HG03575 (cell line): ENCODE measurements at regions not wholly inside any gene's neighbourhood (a gene's known extent, or its start where the extent isn't known, plus 50 kb on each side); places are given as distances from the start of the nearest gene placed in this dataset.
"Not testable (repeated sequence)": the region's sequence is repeated elsewhere in the genome, so short reads cannot be mapped to it uniquely, and the experiment has no call there.

Experiments
- ATAC-seq: cut with Tn5 transposase; IDR thresholded peaks from one replicate; pipeline ENCODE4 v1.9.1; 2021; ENCODE audit not compliant: unreplicated experiment, insufficient number of reproducible peaks, low FRiP score; ENCODE audit errors: extremely low read depth

DNA sequence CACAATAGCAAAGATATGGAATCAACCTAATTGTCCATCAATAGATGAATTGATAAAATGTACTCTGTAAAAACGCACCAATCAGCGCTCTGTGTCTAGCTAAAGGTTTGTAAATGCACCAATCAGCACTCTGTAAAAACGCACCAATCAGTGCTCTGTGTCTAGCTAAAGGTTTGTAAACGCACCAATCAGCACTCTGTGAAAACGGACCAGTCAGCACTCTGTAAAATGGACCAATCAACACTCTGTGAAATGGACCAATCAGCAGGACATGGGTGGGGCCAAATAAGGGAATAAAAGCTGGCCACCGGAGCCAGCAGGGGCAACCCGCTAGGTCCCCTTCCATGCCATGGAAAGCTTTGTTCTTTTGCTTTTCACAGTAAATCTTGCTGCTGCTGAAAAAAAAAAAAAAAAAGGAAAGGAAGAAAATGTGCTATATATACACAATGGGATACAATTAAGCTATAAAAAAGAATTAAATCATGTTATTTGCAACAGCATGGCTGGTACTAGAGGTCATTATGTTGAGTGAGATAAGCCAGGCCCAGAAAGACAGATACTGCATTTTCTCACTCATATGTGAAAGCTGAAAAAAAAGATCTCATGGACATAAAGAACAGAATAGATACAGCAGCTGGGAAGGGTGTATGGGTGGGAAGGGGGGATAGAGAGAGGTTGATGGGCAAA lies 189.1 kb upstream of the JADE1 start:
- not testable (repeated sequence) for ATAC-seq

DNA sequence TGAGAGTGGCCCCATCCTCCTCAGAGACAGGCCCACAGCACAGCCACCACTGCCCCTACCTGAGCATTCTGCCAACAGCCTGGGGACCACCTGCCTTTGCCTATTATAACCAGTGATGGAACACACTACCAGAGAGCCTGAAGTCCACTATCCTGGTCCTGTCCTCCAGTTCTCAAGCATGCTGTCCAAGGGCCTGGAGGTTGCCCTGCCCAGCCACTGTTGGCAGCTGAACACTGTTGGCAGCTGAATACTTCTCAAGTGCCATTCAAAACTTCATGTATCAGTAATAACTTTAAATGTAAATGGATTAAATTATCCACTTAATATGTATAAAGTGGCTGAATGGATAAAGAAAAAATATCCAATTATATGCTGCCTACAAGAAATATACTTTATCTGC lies 194.3 kb upstream of the JADE1 start:
- no peak for ATAC-seq

DNA sequence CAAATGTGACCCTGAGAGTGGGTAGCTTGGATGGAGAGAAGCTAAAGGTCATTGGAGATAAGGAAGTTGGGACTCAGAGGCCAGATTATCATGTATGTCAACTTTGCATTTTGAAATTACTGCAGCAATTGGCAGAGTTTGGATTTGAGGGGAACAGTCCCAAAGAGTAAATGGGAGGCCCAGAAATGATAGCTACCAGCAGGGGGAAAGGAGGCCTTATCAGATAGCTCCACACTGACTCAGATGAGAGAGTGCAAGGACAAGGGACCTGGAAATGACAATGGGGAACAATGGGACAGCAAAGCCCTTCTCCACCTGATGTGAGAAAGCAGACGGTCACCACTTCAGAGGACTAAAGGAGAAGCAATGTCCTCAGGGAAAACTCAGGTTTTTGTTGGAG lies 201.5 kb upstream of the JADE1 start:
- ATAC-seq = no peak

DNA sequence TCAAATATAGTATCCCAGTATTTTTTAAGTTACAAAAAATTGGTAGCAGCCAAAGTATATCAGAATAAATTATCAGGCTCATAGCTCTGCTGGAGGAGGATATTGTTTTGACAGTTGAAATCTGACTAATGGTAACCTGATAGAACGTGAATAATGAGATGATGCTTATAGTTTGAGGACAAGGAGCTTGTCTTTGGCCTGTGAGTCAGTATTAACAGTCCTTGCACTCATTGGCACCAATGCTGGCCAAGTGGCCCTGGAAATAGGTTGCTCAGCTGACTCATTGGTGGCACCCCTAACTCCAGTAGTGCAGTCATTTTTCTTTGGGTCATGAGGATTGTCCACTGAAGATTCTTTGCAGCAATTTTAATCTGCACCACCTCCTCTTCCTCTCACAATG lies 203.3 kb upstream of the JADE1 start:
- ATAC-seq = no peak

DNA sequence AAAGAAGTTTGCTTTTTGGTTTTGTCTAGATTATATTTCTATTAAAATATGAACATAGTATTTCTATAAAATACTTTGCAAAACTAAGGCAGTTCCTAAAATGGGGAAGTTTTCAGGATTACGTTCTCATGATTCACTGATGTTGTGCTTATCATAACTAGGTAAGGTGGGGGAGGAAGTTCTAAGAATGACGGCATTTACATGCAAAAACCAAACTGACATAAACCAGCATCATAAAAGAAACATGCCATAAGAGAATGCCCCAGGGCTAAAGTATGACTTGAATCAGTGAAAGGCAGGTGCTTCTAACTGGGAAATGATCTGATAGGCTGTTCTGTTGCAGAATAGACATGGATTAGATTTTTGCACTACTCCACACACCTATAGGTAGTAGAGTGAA lies 204.7 kb upstream of the JADE1 start:
- no peak for ATAC-seq

DNA sequence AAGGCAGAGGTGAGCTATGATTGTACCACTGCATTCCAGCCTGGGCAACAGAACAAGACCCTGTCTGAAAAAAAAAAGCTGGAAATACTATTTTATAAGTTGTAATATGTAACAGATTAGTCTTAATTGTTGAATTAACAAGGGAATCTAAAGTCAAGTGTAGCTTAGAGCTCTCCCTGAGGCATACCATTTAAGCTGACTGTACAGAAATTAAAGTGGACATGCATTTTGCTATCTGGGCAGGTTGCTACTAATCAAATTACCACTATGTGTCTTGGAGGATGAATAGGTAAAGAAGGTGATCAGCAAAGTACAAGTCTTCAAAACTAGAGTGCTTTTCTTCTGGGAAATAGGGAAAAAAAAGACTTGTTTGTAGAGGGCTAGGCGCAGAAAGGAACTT lies 205.3 kb upstream of the JADE1 start:
- no peak for ATAC-seq

DNA sequence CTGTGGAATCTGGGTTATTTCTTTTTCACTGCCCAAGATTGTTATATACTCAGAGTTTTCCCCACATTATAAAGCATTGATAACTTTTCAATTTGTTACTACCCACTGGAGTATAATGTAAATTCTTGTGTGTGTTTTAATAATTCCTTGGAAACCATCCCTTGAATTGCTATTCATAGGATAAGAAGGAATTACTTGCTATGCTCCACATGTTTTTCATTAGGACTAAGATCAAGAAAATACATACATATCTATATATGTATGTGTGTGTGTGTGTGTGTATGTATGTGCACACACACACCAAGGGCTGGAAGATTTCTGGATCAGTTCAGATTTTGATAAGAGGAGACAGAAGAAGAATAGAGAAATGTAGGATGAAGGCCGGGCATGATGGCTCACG lies 206.4 kb upstream of the JADE1 start:
- no peak for ATAC-seq

DNA sequence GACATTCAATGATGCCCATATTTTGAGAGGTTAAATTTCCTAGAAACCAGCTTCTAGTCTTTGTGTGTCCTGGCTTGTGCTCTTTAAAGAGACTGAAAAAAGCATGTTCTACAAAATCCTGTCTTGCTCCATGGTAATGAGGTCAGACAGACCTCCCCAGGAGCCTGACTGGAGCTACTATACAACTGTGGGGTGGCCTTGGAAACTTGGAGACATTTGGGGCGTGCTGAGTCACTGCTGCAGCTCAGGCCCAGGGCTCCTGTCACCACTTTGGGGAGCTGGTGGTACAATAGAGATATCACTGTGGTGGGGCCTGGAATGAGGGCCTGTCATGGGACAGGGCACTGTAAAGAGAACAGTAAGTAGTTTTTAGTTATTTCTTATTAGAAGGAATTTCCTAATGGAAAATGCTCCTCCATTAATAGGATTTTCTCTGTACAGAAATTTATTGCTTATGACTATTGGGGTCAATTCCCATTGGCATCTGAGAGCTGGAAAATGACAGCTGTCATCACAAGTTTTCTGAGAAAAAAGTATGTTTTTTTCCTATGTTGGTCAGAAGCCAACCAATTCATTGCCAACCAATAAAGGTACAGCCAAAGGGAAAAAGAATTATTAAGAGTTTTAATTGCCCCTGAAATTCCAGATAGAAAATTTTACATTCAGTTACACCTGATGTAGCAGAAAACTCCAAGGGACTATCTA lies 207.4 kb upstream of the JADE1 start:
- no peak for ATAC-seq

DNA sequence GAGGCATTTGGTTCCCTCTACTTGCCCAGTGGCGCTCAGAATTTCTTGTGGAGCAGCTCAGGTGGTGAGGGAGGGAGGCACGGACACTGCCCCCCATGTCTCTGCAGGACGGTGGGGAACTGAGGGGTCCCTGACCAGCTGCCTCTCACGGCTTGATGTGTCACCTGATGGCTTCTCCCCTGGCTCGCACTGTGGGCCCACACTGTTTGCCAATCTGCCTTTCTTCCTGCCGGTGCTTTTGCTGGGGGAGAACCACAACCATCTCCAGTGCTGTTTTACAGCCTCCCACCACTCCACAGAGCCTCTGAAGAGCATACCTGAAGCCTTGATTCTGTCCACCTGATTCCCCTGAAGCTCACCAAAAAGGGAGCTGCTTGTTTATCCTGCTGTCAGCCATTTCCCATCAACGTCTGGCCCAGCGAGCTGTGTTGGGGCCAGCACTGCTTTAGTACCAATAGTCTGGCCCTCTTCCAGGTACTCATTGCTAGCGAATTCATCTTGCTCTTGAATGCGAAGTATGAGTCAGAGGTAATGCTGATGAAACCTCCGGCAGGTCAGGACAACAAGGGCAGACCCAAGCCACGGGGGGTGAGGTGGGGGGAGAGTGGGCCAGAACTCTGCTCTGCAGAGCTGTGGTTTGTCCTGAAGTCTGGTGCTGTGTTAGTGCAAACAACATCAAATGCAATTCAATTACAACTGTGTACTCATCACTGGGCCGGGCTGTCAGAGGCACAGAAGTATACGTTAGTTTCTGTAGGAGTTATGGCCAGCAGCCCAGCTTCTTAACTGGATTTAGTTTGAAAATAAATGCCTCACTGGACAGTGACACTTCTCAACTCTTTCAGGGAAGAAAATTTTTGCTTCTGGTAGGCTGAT lies 208.3 kb upstream of the JADE1 start:
- no peak for ATAC-seq

DNA sequence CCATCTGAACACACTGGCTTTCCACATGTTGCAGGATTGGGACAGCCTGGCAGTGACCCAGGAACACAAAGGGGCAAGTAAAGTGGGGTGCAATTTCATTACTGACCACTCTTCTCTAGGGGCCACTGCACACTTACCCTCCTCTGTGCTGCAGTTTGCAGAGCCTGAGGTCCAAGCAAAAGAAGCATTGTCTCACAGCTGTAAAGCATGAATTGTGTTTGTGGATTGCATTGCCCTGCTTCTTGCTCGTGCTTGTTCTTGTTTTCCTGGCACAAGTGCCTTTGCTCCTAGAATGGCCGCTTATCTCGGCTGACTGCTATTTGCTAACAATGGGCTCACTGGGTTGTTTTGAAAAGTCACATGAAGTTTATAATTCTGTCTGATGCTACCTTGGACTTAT lies 209.1 kb upstream of the JADE1 start:
- no peak for ATAC-seq

DNA sequence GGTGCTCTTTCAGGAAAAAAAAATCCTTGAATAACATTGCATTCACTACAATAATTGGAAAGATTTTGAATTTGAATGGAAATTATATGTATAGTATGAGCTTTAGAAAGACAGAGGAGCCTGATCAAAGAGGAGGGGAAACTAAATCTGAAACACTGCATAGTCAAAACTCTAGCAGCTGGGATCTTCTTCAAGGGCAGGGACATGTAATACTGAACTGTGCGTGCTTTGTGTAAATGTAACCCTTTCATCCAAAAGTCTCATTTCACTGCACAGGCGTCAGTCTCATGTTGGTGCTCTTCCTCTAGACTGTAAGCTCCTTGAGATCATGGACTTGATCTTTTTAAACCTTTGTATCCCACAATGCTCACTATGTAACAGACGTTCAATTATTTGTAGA lies 212.0 kb upstream of the JADE1 start:
- no peak for ATAC-seq

DNA sequence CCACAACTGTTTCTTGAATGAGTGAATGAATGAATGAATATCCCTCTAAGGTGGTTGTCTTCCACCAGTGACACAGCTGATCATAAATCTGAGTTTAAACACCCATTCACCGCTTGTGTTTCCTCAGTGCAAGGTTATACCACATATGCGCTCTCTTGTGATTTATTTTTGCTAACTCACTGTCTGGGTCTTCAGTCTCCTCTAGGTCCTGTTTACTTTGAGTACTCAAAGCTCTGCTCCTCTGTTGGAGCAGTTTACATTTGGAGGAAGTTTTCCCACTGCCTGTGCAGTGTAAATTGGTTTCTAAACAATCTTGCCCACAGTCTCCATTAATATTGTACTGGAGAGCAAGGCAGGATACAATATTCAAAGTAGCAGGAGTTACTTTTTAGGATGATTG lies 212.6 kb upstream of the JADE1 start:
- no peak for ATAC-seq

DNA sequence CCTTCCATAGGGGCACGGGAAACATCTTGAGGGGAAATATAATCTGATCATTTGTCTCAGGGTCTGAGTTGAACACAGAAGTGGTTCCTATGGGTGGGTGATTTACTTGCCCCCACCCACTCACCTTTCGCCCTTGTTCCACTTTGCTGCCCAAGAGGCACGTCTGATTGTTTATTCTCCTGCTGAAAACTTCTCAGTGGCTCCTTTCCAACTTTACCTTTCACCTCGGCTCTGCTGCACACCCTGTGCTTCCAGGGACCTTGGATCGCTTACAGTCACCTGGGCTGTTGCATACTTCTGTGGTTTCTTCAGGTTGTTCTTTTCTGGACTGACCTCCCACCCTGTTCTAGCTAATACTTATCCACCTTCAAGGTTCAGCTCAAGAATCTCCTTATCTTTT lies 213.4 kb upstream of the JADE1 start:
- no peak for ATAC-seq

DNA sequence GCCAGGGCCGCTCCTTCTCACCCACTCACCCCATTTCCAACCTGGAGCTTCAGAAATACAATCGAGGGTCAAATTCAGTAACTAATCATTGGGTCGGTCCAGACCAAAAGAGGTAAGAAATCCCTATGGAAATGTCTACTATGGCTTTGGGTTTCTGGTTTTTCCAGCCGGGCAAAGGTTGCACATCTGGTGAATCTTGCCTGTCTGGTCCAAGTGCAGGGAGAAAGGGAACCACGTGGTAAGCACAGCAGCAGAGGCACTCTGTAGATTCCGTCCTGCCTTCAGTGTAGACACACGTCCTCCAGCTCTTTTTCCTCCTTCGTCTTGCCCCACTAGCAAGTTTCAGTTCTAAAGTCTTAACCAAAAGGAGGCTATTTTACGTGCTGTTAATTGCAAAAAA lies 218.0 kb upstream of the JADE1 start:
- no peak for ATAC-seq

DNA sequence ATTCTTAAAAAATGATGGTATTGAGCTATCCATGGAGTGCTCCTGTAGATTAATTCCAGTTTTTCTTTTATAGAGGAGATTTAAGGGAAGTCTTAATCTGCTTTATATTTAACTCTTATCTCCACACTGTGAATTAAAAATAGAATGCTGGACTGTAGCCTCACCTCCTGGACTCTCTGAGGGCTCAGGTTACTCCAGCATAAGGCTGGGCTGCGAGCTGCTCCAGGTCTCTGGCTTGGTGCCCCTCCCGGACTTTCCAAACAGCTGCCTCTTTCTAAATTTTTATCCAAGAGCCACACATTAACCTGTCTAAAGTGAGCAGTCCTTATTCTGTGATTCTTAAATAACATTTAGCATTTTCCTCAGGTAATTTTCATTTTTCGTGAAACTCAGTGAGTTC lies 218.7 kb upstream of the JADE1 start:
- no peak for ATAC-seq

DNA sequence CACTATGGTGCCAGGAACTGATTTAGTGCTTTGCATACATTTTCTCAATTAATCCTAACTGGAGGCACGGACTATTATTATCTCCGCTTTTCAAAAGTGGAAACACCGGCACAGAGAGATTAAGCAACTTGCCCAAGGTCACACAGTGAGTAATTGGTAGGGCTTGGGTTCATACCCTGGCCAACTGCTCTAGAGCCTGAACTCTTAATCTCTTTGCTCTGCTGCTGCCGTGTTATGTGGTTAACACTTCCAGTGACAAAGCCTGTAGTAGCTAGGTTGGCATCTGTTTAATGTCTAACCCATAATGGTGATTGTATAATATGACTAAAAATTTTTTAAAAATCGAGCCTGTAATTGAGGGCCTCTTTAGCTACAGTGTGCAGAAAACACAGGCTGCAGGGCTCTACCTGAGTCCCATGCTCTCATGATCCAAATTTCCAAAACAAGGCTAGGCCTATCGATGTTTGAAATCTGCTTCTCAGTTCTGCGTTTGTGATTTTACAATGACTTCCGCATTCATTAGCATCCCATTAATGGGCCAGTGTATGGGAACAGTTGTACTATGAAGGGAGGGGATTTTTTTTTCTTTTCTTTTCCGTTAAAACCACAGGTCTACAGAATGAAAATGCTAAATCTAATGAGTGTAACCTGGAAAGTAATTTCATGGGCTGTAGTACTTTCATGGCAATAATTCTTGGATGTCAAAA lies 219.3 kb upstream of the JADE1 start:
- no peak for ATAC-seq

DNA sequence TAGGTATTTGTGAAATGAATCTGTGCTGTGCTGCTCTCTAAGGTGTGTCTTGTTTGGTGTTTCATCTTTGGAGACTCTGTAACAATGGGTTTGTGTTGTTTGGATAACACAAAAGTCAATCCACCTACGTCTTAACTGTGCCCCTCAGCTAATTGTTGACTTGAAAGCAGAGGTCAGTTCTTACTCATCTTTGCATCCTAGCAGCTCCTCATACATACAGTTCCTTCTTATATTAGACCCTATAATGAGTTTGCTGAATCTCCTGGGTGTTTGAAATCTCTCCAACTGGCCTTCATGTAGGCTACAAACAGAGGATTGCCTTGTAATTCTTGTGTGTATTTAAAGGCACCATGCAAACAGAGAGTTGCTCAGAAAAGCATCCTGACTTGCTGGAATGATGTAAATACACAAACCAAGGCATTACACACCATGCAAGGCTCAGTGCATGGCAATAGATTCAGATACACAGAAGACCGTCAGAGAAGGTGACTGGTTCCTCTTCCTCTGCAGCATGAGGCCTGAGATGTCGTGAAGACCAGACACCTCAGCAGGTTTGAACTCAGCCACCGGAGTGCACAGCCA lies 220.0 kb upstream of the JADE1 start:
- ATAC-seq = no peak

DNA sequence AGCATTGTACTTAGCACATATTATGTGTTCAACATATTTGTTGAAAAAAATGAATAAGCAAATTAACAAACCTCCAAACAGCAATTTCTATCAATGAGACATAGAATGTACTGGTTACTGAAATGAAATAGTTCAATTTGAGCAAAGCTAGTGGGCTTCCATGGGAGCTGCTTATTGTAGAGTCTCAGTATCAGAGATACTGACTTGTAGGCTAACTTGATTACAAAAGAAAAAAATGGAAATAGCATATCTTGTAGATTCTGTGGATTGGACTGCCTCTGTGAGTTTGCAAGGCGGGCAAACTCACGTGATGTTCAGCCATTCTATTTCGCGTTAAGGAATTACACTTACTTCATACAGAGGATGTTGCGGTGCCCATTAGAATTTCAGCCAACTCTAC lies 222.1 kb upstream of the JADE1 start:
- ATAC-seq = no peak
